ENCODE measurements at regions not wholly inside any gene's neighbourhood (a gene's known extent, or its start where the extent isn't known, plus 50 kb on each side); places are given as distances from the start of the nearest gene placed in this dataset.

GRCh38 chr13:83166550-83166949, 715.7 kb downstream of the SLITRK1 start:
- DNase-seq (no peak), ATAC-seq (ENCODE audit: low FRiP score in 2 of 2) (no peak)
- no peak overlapping the region for H3K27ac ChIP-seq
- no peaks in the 10 kb centered on the region for H3K9me3 ChIP-seq
- H3K36me3 ChIP-seq = no peaks in the 10 kb centered on the region
- no peaks in the 10 kb centered on the region for H3K4me1 ChIP-seq
- TF ChIP-seq EP300 (IDR thresholded peaks at IDR 0.05) (no peak), CTCF (IDR thresholded peaks at IDR 0.05) (no peak), POLR2A (IDR thresholded peaks at IDR 0.05) (no peak), POLR2AphosphoS5 (IDR thresholded peaks at IDR 0.05) (no peak)
- no peaks in the 10 kb centered on the region for H3K27me3 ChIP-seq
- H3K4me3 ChIP-seq = no peak overlapping the region

- Histone ChIP-seq H3K27me3 (no peaks in the 10 kb centered on the region), H3K4me1 (no peaks in the 10 kb centered on the region), H3K36me3 (no peaks in the 10 kb centered on the region), H3K9me3 (no peaks in the 10 kb centered on the region), H3K4me3 (no peak overlapping the region), H3K27ac (no peak overlapping the region)
- 36 to 58% methylated on average over 2 of the region's 2 CpGs for WGBS, 2 donors
- DNase-seq (no peak), ATAC-seq (ENCODE audit: low FRiP score in 2 of 2) (no peak)
- TF ChIP-seq POLR2A (IDR thresholded peaks at IDR 0.05) (no peak), POLR2AphosphoS5 (IDR thresholded peaks at IDR 0.05) (no peak), EP300 (IDR thresholded peaks at IDR 0.05) (no peak), CTCF (IDR thresholded peaks at IDR 0.05) (no peak)
These were observed 719.8 kb downstream of the SLITRK1 start for GRCh38 chr13:83162493-83162892.

- no peaks in the 10 kb centered on the region for H3K9me3 ChIP-seq
- no peak overlapping the region for H3K27ac ChIP-seq
- no peak for DNase-seq
- ATAC-seq (ENCODE audit: low FRiP score in 2 of 2) = no peak
- WGBS, 2 donors = 26 to 44% methylated on average over 2 of the region's 2 CpGs
- H3K27me3 ChIP-seq = no peaks in the 10 kb centered on the region
- H3K36me3 ChIP-seq = no peaks in the 10 kb centered on the region
- H3K4me1 ChIP-seq = no peaks in the 10 kb centered on the region
- no peak overlapping the region for H3K4me3 ChIP-seq
- TF ChIP-seq POLR2AphosphoS5 (IDR thresholded peaks at IDR 0.05) (no peak), CTCF (IDR thresholded peaks at IDR 0.05) (no peak), EP300 (IDR thresholded peaks at IDR 0.05) (no peak), POLR2A (IDR thresholded peaks at IDR 0.05) (no peak)
These were observed 728.4 kb downstream of the SLITRK1 start for GRCh38 chr13:83153848-83154247.

GRCh38 chr13:83151308-83151660, 731.0 kb downstream of the SLITRK1 start:
- Histone ChIP-seq H3K27ac (no peak overlapping the region), H3K9me3 (no peaks in the 10 kb centered on the region), H3K4me1 (no peaks in the 10 kb centered on the region), H3K27me3 (no peaks in the 10 kb centered on the region), H3K4me3 (no peak overlapping the region), H3K36me3 (no peaks in the 10 kb centered on the region)
- TF ChIP-seq POLR2A (IDR thresholded peaks at IDR 0.05) (no peak), CTCF (IDR thresholded peaks at IDR 0.05) (no peak), POLR2AphosphoS5 (IDR thresholded peaks at IDR 0.05) (no peak), EP300 (IDR thresholded peaks at IDR 0.05) (no peak)
- 82 to 97% methylated on average over 1 of the region's 1 CpG for WGBS, 2 donors
- no peak for DNase-seq
- ATAC-seq (ENCODE audit: low FRiP score in 2 of 2) = no peak

- ATAC-seq (ENCODE audit: low FRiP score in 2 of 2) (no peak), DNase-seq (no peak)
- 79 to 81% methylated on average over 7 of the region's 7 CpGs for WGBS, 2 donors
- H3K36me3 ChIP-seq = no peaks in the 10 kb centered on the region
- TF ChIP-seq CTCF (IDR thresholded peaks at IDR 0.05) = no peak
- TF ChIP-seq EP300 (IDR thresholded peaks at IDR 0.05) = no peak
- no peak for TF ChIP-seq POLR2AphosphoS5 (IDR thresholded peaks at IDR 0.05)
- TF ChIP-seq POLR2A (IDR thresholded peaks at IDR 0.05) = no peak
- H3K27ac ChIP-seq = no peak overlapping the region
- H3K4me3 ChIP-seq = no peak overlapping the region
- no peaks in the 10 kb centered on the region for H3K27me3 ChIP-seq
- H3K4me1 ChIP-seq = no peaks in the 10 kb centered on the region
- H3K9me3 ChIP-seq = no peaks in the 10 kb centered on the region
These were observed 731.5 kb downstream of the SLITRK1 start for GRCh38 chr13:83150616-83151307.

Measured in upper lobe of left lung (tissue), 6 donors.